HCT116 (cell line): ENCODE measurements at regions not wholly inside any gene's neighbourhood (a gene's known extent, or its start where the extent isn't known, plus 50 kb on each side); places are given as distances from the start of the nearest gene placed in this dataset.

Experiments used
- JUND ChIP-seq: IDR thresholded peaks from 2 replicates; pipeline ENCODE4 v1.6.1; 2012
- POLR2A ChIP-seq: IDR thresholded peaks from 2 replicates; pipeline ENCODE4 v1.7.0; 2011; ENCODE audit warnings: borderline replicate concordance; ENCODE audit not compliant: insufficient read depth, insufficient read length; ENCODE audit errors: extremely low read depth
- POLR2AphosphoS5 ChIP-seq: IDR thresholded peaks from 2 replicates; pipeline ENCODE4 v1.6.1; 2011; ENCODE audit warnings: mild to moderate bottlenecking, low read depth, low read length, moderate library complexity
- RAD21 ChIP-seq: IDR thresholded peaks from 2 replicates; pipeline ENCODE4 v1.6.1; 2012; ENCODE audit warnings: low read depth, mild to moderate bottlenecking
- SP1 ChIP-seq: IDR thresholded peaks from 2 replicates; pipeline ENCODE4 v1.6.1; 2012; ENCODE audit warnings: low read depth
- SRF ChIP-seq: IDR thresholded peaks from 2 replicates; pipeline ENCODE4 v1.6.1; 2012; ENCODE audit warnings: low read depth
- YY1 ChIP-seq: IDR thresholded peaks from 2 replicates; pipeline ENCODE4 v1.6.1; 2011; ENCODE audit warnings: low read length, low read depth, moderate library complexity, mild to moderate bottlenecking; ENCODE audit not compliant: insufficient replicate concordance; ENCODE audit errors: extremely low read depth
- ZNF274 ChIP-seq: fragments of 200-500 bp; sonication (Bioruptor generic); IDR thresholded peaks from 2 replicates; pipeline ENCODE4 v1.6.1; 2014; ENCODE audit warnings: mild to moderate bottlenecking, low read depth, low read length, inconsistent platforms
- TF ChIP-seq, protein P1 (sequence below), 3 experiments: fragments of 200-600 bp in 1 of 3; sonication (generic) in 1 of 3; IDR thresholded peaks in 2 of 3; conservative IDR thresholded peaks in 1 of 3; 2 replicates each; pipeline ENCODE4 v1.5.1; 2012 to 2017; ENCODE audit warnings: low read depth in 2 of 3, low read length in 2 of 3, antibody characterized with exemption in 1 of 3, borderline replicate concordance in 1 of 3, control low read depth in 1 of 3, mild to moderate bottlenecking in 1 of 3, mixed read lengths in 1 of 3, mixed run types in 1 of 3, moderate library complexity in 1 of 3; ENCODE audit not compliant: insufficient read depth in 1 of 3
- TF ChIP-seq, protein P2 (sequence below): IDR thresholded peaks from 2 replicates; pipeline ENCODE4 v1.6.1; 2012
- TF ChIP-seq, protein P3 (sequence below): IDR thresholded peaks from 2 replicates; pipeline ENCODE4 v1.6.1; 2012

DNA sequence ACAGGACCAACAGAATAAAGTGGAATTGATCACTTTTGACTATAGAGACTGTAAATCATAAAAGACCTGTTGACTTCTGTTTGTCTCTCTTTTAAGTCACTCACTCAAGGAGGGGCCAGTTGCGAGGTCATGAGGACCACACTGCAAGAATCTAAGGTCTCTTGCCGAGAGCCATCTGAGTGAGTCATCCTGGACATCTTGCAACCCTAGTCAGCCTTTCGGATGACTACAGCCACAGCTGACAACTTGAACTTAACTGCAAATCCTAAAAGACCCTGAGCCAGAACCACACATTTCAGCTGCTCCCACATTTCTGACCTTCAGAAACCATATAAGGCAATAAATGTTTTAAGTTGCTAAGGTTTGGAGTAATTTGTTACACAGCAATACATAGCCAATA is 129.7 kb upstream of the RAD23B start:
- TF ChIP-seq, protein P1, sequence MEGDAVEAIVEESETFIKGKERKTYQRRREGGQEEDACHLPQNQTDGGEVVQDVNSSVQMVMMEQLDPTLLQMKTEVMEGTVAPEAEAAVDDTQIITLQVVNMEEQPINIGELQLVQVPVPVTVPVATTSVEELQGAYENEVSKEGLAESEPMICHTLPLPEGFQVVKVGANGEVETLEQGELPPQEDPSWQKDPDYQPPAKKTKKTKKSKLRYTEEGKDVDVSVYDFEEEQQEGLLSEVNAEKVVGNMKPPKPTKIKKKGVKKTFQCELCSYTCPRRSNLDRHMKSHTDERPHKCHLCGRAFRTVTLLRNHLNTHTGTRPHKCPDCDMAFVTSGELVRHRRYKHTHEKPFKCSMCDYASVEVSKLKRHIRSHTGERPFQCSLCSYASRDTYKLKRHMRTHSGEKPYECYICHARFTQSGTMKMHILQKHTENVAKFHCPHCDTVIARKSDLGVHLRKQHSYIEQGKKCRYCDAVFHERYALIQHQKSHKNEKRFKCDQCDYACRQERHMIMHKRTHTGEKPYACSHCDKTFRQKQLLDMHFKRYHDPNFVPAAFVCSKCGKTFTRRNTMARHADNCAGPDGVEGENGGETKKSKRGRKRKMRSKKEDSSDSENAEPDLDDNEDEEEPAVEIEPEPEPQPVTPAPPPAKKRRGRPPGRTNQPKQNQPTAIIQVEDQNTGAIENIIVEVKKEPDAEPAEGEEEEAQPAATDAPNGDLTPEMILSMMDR (IDR thresholded peaks at IDR 0.05 in 2 of 3, conservative IDR thresholded peaks at IDR 0.05 in 1 of 3; ENCODE audit: borderline replicate concordance in 1 of 3, insufficient read depth in 1 of 3, low read depth in 2 of 3, low read length in 2 of 3) = no peak
- no peak for TF ChIP-seq POLR2A
- TF ChIP-seq JUND = no peak
- no peak for TF ChIP-seq ZNF274
- TF ChIP-seq POLR2AphosphoS5 = no peak
- TF ChIP-seq YY1 = no peak
- no peak for TF ChIP-seq SRF
- TF ChIP-seq RAD21 = no peak
- TF ChIP-seq, protein P2, sequence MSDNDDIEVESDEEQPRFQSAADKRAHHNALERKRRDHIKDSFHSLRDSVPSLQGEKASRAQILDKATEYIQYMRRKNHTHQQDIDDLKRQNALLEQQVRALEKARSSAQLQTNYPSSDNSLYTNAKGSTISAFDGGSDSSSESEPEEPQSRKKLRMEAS = no peak
- TF ChIP-seq SP1 = no peak
- TF ChIP-seq, protein P3, sequence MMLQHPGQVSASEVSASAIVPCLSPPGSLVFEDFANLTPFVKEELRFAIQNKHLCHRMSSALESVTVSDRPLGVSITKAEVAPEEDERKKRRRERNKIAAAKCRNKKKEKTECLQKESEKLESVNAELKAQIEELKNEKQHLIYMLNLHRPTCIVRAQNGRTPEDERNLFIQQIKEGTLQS = no peak
